HG03159 (cell line): ENCODE measurements at regions not wholly inside any gene's neighbourhood (a gene's known extent, or its start where the extent isn't known, plus 50 kb on each side); places are given as distances from the start of the nearest gene placed in this dataset.

Experiments used
- ATAC-seq: cut with Tn5 transposase; IDR thresholded peaks from one replicate; pipeline ENCODE4 v1.9.1; 2021; ENCODE audit warnings: mild to moderate bottlenecking, moderate library complexity; ENCODE audit not compliant: unreplicated experiment

- no peak for ATAC-seq
Observed at GRCh38 chr11:90822996-90823395, 600.1 kb upstream of the CHORDC1 start.

- ATAC-seq, result no peak
Observed at GRCh38 chr11:90818196-90818745, 595.4 kb upstream of the CHORDC1 start.

GRCh38 chr11:90809581-90809980, 586.7 kb upstream of the CHORDC1 start:
- ATAC-seq, result no peak

- ATAC-seq, result no peak
Observed at GRCh38 chr11:90805172-90805571, 582.3 kb upstream of the CHORDC1 start.

GRCh38 chr11:90803831-90804230, 581.0 kb upstream of the CHORDC1 start:
- ATAC-seq, result no peak

GRCh38 chr11:90803366-90803765, 580.5 kb upstream of the CHORDC1 start:
- ATAC-seq, result no peak

GRCh38 chr11:90798769-90799168, 575.9 kb upstream of the CHORDC1 start:
- ATAC-seq, result no peak

GRCh38 chr11:90795746-90796145, 572.9 kb upstream of the CHORDC1 start:
- no peak for ATAC-seq

GRCh38 chr11:90788961-90789360, 566.1 kb upstream of the CHORDC1 start:
- ATAC-seq, result no peak

GRCh38 chr11:90784241-90784814, 561.5 kb upstream of the CHORDC1 start:
- no peak for ATAC-seq

- no peak for ATAC-seq
Observed at GRCh38 chr11:90783111-90783510, 560.3 kb upstream of the CHORDC1 start.

GRCh38 chr11:90779098-90779497, 556.2 kb upstream of the CHORDC1 start:
- no peak for ATAC-seq

GRCh38 chr11:90775567-90776165, 552.8 kb upstream of the CHORDC1 start:
- ATAC-seq, result peak; percentile 68

- ATAC-seq, result no peak
Observed at GRCh38 chr11:90774727-90775566, 552.1 kb upstream of the CHORDC1 start.

GRCh38 chr11:90770007-90770406, 547.2 kb upstream of the CHORDC1 start:
- no peak for ATAC-seq

- no peak for ATAC-seq
Observed at GRCh38 chr11:90766121-90766520, 543.3 kb upstream of the CHORDC1 start.

- no peak for ATAC-seq
Observed at GRCh38 chr11:90764691-90765090, 541.8 kb upstream of the CHORDC1 start.

GRCh38 chr11:90757849-90758494, 535.1 kb upstream of the CHORDC1 start:
- ATAC-seq, result no peak

- ATAC-seq, result no peak
Observed at GRCh38 chr11:90756617-90757016, 533.8 kb upstream of the CHORDC1 start.

GRCh38 chr11:90753546-90753945, 530.7 kb upstream of the CHORDC1 start:
- ATAC-seq, result no peak

- no peak for ATAC-seq
Observed at GRCh38 chr11:90747057-90747456, 524.2 kb upstream of the CHORDC1 start.
